ENCODE measurements at regions not wholly inside any gene's neighbourhood (a gene's known extent, or its start where the extent isn't known, plus 50 kb on each side); places are given as distances from the start of the nearest gene placed in this dataset.

DNA sequence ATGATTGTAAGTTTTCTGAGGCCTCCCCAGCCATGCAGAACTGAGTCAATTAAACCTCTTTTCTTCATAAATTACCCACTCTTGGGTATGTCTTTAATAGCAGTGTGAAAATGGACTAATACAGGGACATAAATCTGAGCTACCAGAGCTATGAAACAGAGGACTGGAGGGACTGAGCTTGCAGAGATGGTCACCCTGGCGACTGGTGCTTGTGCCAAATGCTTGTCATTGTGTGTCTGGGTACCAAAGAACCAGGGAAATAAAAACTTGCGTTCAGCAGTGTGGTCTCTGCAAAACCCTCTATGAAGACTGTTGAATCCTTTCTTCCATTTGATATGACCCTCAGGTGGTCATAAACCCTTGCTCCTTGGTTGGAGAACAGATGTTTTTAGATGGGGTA lies 105.1 kb upstream of the PRL start:
- TF ChIP-seq, protein P1, sequence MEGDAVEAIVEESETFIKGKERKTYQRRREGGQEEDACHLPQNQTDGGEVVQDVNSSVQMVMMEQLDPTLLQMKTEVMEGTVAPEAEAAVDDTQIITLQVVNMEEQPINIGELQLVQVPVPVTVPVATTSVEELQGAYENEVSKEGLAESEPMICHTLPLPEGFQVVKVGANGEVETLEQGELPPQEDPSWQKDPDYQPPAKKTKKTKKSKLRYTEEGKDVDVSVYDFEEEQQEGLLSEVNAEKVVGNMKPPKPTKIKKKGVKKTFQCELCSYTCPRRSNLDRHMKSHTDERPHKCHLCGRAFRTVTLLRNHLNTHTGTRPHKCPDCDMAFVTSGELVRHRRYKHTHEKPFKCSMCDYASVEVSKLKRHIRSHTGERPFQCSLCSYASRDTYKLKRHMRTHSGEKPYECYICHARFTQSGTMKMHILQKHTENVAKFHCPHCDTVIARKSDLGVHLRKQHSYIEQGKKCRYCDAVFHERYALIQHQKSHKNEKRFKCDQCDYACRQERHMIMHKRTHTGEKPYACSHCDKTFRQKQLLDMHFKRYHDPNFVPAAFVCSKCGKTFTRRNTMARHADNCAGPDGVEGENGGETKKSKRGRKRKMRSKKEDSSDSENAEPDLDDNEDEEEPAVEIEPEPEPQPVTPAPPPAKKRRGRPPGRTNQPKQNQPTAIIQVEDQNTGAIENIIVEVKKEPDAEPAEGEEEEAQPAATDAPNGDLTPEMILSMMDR (optimal IDR thresholded peaks at IDR 0.05 in 1 of 3, IDR thresholded peaks at IDR 0.05 in 1 of 3, conservative IDR thresholded peaks at IDR 0.05 in 1 of 3; ENCODE audit: extremely low read depth in 1 of 3, insufficient read depth in 2 of 3, low read length in 3 of 3), result no peak
- no peak for TF ChIP-seq EZH2 (IDR thresholded peaks at IDR 0.05; ENCODE audit: low read length)
